GM12873 (cell line): ENCODE measurements at regions not wholly inside any gene's neighbourhood (a gene's known extent, or its start where the extent isn't known, plus 50 kb on each side); places are given as distances from the start of the nearest gene placed in this dataset.

Source experiments
- TF ChIP-seq, protein P1 (sequence below): IDR thresholded peaks from 2 replicates; pipeline ENCODE4 v1.5.1; 2012; ENCODE audit warnings: low read depth, mild to moderate bottlenecking, moderate library complexity, low read length, control low read depth; ENCODE audit not compliant: insufficient read depth; ENCODE audit errors: missing control alignments

DNA sequence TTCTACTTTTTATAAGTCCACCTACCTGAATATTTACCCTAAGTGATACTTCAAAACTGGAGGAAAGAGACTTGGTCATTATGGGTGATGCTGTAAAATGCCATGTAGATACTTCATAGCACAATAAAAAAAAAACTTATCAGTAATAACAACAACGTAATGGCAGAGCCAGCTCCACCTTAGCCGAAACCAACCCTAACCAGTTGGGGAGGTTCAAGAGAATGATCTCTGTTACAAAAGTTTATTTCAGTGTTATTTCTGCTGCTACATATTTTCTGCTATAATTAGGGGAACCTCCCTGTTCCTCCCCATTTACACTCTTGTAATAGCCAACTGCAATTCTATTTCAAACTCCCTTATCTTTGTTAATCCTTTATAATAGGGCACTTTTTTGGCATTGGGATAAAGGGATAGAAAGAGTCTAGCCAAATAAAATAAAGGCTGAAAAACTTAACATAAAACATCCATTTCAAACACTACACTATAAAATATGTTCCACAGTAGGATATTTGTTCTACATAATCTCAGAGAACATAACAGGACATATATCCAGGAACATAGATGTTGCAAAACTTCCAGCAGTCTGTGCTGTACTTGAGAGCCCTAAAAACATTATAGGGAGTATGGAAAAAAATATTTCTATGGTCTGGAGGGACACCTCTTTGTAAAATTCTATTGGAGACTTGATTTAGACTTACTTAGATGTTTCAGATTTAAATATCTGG is 138.7 kb upstream of the POF1B start:
- TF ChIP-seq, protein P1, sequence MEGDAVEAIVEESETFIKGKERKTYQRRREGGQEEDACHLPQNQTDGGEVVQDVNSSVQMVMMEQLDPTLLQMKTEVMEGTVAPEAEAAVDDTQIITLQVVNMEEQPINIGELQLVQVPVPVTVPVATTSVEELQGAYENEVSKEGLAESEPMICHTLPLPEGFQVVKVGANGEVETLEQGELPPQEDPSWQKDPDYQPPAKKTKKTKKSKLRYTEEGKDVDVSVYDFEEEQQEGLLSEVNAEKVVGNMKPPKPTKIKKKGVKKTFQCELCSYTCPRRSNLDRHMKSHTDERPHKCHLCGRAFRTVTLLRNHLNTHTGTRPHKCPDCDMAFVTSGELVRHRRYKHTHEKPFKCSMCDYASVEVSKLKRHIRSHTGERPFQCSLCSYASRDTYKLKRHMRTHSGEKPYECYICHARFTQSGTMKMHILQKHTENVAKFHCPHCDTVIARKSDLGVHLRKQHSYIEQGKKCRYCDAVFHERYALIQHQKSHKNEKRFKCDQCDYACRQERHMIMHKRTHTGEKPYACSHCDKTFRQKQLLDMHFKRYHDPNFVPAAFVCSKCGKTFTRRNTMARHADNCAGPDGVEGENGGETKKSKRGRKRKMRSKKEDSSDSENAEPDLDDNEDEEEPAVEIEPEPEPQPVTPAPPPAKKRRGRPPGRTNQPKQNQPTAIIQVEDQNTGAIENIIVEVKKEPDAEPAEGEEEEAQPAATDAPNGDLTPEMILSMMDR: no peak

DNA sequence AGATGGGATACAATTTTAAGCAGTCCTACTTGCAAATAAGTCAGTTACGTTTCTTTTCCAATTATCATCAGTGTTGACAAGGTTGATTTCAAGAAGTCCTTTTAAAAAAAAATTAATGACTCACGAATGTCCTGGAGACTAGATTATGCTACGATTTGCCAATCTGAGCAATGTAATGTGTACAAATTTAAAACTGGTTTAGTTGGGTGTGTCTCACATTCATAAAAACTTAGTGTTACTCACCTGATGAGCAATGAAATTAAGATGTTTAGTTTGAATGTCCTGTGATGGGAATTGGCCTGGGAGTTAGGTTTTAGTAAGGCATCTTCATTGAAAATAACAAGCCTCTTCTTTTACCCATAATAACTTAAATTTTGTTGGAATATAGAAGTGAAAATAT is 136.7 kb upstream of the POF1B start:
- TF ChIP-seq, protein P1: no peak

GRCh38 chrX:85506871-85507270 is 127.4 kb upstream of the POF1B start:
- TF ChIP-seq, protein P1: no peak

DNA sequence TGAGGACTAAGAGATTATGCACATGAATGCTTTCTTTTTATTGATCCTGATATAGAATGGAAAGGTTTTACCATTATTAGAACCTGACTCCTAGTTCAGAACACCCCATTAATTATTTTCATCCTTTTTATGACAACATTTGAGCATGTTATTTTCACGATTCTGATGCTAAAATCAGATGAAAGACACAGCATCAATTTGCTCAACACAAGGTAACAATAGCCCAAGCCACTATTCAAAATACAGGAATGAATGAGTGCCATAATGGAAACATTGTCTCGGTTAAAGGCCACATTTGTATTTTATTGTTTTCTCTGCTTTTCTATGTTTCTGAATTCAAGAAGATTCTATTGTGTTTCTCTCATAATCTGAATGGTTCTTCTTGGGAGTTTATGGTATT is 126.3 kb upstream of the POF1B start:
- TF ChIP-seq, protein P1: no peak

DNA sequence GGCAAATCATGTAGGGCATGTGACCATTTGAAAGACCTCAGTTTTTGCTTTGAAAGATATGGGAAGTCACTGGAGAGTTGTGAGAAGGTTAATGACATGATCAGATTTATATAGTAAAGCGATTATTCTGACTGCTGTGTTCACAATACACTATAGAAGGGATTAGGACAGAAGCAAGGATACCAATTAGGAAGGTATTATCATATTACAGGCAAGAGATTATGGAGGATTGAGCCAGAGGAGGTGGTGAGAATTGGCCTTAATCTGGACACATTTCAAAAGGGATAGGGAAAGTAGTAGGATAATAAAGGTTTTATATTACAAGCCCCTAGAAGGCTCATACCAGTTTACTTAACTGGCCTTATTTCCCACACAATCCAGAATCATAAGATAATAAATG is 124.9 kb upstream of the POF1B start:
- TF ChIP-seq, protein P1: no peak

DNA sequence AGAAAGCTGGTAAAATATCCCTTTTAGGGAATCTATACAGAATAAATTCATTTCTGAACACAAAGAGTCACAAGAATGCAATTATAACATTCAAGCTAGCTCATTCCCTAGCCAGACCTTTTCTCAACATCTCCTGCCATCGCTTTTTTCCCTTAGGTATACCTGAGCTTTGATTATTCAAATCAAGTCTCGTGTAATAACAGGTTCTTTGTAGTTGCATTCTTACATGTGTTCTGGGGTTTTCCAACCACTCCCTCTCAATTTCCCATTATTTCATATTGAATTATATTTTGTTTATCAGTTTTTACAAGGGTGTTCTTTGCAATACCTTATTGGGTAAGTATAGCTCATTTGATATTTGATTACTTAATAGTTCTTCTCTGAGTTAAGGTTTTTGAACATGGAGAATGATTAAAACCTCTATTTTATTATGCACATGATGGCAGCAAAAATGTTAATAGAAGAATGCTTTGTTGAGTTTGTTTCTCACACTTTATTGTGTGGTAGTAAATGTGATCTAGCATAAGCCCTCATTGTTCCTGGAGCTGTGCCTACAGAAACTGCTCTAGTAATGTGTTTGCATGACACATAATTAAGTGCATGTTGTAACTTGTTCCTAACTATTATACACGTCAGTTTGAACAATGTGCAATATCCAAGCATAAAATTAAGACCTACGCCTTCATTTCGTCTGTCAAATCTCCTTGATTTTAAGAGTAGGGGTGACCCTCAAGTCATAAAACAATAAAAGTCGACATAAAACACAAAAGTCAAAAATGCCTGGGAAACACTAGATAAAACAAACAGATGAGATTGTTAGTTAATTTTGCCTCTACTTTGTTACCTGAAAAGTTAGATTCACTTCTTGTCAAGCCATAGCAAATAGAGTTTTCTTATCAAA is 124.0 kb upstream of the POF1B start:
- TF ChIP-seq, protein P1: no peak

DNA sequence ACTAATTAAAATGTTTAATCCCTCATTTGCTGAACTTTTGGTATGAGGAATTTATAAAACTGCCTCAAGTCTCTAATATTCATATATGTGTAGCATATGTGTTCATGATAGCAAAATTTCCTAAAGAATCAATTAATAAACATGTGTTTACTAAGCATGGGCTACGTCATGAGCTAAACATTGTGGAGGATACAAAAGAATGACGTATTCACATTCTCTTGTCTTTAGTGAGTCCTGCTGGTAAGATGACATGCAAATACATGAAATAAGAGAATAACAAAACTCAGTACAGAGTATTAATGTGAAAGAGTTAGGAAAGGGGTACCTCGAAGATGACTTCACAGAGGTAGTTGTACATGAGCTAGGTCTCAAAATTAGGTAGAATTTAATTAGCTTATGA is 121.9 kb upstream of the POF1B start:
- TF ChIP-seq, protein P1: no peak
